Head of caudate nucleus (tissue), 42 donors: ENCODE measurements at regions not wholly inside any gene's neighbourhood (a gene's known extent, or its start where the extent isn't known, plus 50 kb on each side); places are given as distances from the start of the nearest gene placed in this dataset.
A peak's percentile ranks its signal among the peaks of the same experiment; 100 is the strongest.
"Not testable (repeated sequence)": the region's sequence is repeated elsewhere in the genome, so short reads cannot be mapped to it uniquely, and the experiment has no call there.

ENCODE experiments used
- DNase-seq, 42 donors: peaks; one replicate each; pipeline versions ENCODE4 v3.0.0 to v3.0.0-alpha.2; 2020 to 2021; ENCODE audit warnings: mixed read lengths in 7 of 42
- intact Hi-C: fragments of 100-400 bp; cut with DNase I; formaldehyde crosslinking; loops from one replicate; pipeline ENCODE4 v1.15.0; 2022

DNA sequence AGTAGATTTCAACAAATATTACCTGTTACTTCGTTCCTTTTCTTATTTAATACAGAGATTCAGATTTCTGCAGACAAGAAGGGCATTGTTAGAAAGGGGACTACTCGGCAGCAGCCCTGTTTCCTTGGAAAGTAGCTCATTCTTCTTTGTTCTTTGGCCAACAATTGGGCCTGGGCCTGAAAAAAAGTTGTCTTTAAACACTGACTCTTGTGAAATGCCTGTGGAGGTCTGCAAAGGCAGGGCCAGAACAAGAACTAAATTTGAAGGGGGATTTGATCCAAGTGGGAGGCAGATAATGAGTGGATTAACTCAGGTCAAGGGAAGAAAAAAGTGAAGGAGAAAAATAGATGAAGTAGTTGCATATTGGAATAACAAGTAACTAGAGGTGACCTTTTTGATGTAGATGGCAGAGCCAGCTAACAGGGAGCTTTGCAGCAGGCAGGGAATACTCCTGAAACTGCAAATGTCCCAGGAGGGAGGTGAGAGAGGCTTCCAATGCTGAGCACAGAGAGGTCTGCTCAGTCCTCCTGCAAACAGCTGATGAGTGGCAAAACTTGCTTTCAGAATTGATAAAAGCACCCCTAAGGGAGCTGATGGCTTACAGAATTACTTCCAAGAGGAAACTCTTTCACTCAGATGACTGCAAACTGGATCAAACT lies 393.2 kb upstream of the HS3ST1 start:
- intact Hi-C loops: no loop called here
- DNase-seq: peak in 1 of 42 donors; percentile 2

DNA sequence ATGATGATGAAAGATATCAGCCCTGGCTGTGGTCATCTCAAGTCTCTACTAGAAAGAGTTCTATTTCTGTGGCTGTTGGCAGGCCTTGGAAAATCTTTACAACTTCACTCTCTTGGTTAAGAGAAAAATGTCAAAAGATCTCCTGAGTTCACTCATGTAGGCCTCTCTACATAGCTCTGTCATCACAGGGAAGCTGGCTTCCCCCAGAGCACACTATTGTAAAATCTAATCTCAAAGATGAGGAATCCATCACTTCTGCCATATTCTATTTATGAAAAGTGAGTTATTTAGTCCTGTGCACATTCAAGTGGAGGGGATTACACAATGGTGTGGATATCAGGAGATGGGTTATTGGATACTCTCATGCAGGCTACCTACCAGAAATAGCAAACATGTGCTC lies 388.4 kb upstream of the HS3ST1 start:
- no peak for DNase-seq
- intact Hi-C loops: no loop called here

DNA sequence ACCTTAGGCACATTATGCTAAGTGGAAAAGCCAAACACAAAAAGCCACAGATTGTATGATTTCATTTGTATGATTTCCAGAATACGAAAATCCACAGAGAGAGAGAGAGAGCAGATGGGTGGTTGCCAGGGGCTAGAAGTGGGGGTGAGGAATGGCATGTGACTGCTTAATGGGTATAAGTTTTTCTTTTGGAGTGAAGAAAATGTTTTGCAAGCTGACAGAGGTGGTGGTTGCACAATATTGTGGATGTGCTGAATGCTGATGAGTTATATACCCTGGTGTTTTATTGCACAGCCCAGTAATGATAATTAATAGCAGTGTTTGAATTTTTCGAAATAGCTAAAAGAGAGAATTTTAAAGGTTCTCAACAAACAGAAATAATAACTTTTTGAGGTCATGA lies 386.1 kb upstream of the HS3ST1 start:
- intact Hi-C loops: no loop called here
- DNase-seq: no peak

DNA sequence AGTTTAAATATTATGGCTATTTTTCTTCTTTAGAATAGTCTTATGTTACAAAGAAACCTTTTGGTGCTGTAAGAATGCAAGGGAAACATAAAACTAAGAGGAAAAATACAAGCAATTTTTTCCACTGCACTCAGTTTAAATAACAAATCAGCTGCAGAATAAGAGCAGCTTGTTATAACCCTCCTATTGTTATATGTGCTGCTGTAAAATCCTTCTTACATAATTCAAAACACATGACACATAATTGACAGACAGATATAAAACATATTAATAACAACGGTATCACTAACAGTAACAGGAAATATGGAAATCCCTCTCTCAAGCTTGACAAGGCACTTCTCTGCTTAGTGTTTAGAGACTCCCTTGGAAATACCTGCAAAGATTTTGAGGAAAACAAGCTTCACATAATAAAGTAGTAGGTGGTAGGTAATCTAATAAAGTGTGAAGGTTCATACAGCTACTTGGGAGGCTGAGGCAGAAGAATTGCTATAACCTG lies 385.3 kb upstream of the HS3ST1 start:
- intact Hi-C loops: no loop called here
- no peak for DNase-seq

DNA sequence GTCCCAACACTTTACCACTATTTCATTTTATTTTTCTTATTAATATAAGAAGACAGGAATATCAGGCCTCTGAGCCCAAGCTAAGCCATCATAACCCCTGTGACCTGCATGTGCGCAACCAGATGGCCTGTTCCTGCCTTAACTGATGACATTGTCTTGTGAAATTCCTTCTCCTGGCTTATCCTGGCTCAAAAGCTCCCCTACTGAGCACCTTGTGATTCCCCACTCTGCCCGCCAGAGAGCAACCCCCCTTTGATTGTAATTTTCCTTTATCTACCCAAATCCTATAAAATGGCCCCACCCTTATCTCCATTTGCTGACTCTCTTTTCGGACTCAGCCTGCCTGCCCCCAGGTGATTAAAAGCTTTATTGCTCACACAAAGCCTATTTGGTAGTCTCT lies 382.8 kb upstream of the HS3ST1 start:
- intact Hi-C loops, DNase-seq: not testable (repeated sequence)

DNA sequence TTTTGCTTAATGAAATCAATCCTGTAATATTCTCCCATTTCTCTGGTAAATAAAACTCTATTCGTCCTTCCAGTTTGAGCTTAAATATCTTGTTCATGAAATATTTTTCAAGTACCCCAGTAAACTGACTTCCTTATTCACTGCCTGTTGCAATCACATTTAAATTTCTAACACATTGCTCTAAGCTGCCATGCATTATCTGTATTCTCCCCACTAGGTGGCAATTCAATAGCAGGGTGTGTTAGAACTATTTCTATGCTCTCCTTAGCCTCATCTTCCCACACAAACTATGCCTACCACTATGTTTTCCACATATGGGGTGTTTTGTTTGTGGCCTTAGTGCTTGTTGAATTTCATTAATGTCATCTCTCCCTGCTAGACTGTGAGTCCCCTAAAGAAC lies 377.1 kb upstream of the HS3ST1 start:
- intact Hi-C loops: no loop called here
- DNase-seq: peak in 4 of 42 donors; percentile 2 to 25 (median 14)

DNA sequence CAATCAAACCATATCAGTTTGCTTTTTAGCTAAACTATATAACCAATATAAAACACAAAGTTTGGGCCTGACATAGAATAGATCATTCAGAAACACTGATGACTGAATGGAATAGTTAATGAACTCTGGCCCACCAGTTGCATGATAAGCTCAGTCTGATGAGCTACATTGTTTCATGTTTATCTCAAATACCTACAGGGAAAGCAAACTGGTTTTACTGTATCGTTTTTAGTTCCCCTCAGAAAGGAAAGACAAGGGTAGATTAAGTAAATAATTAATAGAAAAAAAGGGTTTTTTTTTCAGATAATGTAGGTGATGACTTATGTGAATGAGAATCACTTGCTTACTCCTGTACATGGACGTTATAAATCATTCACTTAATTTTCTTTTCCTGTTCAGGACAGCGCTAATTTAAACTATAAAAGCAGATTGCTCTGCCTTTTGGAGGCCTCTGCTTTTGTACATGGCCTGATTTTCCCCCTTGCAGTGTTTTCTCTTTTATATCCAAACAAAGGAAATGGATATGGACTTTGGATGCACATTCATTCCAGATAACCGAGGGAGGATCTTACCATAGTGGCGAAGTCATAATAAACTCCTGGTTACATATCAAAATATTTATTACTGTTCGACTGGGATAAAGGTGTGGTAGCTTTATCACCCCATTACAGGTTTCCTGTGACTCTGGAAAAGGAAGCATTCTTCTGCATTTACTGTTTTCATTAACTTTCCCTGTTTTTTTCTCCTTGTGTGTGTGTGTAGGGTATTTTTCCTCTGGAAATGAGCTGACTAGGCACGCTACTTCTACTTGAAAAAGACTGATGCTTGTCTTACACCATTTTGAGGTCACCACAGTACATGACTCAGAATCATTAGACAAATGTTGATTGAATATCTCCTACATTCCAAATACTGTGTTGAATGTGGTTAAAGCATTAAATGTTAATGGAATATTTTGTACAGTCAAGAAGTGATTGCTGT lies 373.1 kb upstream of the HS3ST1 start:
- no peak for DNase-seq
- intact Hi-C loops: no loop called here

DNA sequence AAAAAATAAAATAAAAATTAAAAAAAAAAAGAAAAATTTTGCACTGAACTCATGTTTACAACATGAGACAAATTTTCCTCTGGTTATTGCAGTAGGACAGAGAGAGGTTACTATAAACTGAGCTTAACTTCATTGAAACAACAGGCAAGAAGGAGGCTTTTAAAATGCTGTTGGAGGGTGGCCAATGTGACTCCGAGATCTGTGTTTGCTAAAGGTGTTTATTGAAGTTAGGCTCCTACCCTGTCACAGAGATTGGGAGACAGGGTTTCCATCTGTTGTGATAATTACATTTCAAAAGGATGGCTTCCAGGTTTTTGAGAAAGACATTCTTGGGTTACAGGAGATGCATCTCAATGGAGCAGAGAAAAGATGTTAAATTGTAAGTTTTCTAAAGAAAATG lies 370.5 kb upstream of the HS3ST1 start:
- intact Hi-C loops: no loop called here
- no peak for DNase-seq

DNA sequence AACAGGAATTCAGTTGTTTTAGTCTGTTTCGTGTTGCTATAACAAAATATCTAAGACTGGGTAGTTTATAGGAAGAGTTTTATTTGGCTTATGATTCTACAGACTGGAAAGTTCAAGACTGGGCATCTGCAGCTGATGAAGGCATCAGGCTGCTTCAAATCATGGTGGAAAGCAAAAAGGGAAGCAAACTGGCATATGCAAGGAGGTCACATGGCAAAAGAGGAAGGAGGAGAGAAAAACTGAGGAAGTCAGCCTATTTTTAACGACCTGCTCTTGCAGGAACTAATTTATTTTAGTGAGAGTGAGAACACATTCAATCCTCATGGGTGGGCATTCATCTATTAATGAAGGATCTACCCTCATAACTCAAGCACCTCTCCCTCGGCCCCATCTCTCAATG lies 363.1 kb upstream of the HS3ST1 start:
- intact Hi-C loops: no loop called here
- no peak for DNase-seq

DNA sequence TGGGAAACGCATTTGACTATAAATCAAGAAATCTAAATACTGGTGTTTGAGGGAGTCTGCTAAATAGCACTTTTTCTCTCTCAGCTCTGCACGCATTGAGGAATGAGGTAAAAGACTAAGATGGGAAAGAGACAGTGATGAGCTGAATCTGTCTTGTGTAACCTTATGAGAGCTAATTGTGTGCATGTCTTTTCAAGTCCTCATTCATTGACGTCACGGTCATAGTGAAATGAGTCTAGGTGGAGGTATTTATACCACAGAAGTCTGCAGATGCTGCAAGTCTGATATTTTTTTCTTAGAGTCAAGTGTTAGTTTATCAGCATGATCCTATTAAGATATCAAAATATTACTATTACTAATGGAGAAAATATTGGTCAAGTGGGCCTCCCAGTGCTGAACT lies 361.5 kb upstream of the HS3ST1 start:
- DNase-seq: no peak
- intact Hi-C loops: no loop called here

DNA sequence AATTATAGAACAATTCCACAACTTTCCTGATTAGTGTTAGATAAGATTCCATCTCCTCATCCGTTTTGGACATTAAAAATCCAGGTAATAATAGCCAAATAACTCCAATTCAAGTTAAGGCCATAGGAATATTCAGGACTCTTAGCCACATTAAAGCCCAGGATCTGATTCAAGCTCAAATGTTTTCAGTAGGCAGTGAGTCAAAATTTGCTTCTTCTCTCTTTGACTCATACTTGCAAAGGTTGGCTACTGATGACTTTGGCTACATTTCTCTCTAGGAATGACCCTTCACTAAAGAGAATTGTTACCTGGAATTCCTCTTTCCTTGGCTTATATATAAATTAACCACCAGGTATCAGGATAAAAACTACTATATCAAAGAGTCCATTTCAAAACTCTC lies 354.9 kb upstream of the HS3ST1 start:
- no peak for DNase-seq
- intact Hi-C loops: no loop called here

DNA sequence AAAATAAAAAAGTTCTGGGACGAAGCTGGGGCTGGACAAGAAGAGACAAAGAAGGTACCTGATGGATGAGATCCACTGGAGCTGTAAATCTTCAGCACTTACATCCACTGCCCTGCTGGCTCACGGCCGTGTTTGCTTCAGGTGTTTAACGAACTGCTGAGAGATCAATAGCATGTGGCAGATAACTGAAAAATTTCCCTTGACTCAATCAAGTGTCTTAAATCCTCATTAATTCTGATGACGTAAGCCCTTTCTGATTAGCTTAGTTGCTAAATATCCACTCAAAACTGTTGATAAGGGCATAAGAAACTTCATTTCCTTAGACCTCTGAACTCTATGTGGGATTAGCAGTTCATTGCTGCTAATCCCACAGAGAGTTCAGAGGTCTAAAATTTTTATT lies 354.2 kb upstream of the HS3ST1 start:
- DNase-seq: no peak
- intact Hi-C loops: no loop called here

DNA sequence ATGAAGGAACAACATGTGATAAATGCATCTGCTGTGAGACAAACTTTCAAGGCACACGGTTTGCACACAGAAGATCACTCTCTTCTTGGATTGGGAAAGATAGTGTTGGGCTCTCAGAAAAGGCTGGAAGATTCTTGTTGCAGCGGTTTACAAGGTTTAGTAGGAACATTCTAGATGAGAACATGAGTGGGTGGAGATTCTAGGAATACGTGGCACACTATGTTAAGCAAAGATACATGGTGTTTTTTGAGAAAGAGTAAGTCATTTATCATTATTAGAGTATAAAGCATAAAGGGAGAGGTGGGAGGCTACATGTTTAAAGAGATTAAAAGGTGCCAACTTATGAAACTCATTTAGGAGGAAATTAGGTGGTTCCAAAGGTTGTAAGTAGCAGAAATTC lies 348.8 kb upstream of the HS3ST1 start:
- intact Hi-C loops: no loop called here
- peak in 15 of 42 donors; percentile 3 to 48 (median 28) for DNase-seq

DNA sequence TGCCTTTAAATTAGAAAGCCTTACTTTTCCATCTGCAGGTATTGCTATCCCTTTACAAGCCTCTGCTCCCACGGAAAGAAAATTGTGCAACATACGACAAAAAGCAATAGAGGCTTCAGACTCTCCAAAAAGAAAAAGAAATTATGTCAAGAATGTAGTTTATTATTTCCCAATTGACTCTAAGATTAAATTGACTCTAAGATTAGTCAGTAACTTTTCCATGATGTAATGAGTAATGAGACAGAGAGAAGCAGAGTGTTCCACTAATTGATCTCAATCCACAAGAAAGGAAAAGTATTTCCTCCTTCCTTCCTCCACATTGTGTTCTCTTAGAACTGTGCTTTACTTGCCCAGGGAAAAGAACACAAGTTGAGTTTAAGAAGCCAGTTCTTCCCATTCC lies 345.7 kb upstream of the HS3ST1 start:
- no peak for DNase-seq
- intact Hi-C loops: no loop called here

DNA sequence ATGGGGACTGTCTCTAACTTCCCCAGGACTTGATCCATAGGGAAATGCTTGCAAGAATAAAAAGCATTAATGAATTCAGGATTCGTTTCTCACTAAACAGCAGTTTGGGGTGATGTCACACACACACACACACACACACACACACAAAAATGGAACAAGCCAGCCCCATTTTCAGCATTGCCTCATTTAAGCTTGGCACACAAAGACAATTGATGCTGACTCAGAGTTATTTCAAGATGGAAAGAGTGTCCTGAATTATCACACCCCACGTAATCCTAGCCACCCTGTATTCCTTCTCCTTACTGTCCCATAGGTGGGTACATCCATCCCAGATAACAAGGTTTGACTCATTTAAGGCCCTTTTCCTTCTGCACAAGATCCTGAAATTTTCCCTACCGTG lies 345.1 kb upstream of the HS3ST1 start:
- DNase-seq: no peak
- intact Hi-C loops: no loop called here

DNA sequence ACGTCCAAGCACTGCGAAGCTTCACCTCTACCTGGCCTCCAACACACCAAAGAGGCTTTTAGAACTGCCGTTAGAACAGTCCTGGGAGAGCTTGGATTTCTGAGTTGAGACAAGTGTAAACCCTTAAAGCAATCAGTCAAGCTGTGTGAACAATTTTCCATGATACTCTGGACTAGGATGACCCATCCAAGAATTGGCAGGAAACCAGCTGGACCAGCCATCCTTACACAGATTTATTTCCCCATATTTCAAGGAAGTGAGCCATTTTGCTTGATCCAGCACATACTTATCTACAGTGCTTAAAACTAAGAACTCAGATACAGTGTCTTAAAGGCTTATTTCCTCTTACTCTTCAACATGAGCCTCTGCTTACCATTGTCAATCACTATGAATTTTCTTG lies 340.7 kb upstream of the HS3ST1 start:
- intact Hi-C loops: no loop called here
- no peak for DNase-seq

DNA sequence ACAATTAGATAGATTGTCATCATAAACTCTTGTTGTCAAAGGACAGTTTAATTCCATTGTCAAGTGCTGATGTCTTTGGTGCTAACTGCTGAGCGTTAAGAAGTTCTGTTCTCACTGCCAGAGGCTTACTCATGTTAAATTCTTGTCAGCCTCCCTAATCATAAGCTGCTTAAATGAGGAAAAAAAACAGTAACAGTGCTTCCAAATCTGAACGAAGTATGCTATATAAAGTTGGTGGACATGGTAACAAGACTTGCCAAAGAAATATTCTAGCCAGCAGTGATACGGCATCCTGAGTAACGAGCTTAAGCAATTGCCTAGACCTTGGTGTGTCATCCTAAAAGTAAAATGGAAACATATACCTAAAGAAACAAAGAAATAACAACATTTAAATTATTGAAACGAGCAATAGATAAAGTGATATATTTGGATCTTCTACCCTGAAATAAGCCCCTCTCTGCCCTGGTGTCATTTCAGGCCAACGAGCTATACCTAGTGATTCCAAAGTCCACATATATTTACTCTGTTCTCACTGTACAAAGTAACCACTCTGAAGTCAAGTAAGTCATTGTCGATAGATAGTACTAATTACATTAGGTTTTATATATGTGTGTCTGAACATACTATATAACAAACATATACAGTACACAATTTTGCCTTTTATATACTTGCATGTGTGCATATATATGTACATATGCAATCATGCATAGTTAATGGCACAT lies 339.7 kb upstream of the HS3ST1 start:
- no peak for DNase-seq
- intact Hi-C loops: no loop called here

DNA sequence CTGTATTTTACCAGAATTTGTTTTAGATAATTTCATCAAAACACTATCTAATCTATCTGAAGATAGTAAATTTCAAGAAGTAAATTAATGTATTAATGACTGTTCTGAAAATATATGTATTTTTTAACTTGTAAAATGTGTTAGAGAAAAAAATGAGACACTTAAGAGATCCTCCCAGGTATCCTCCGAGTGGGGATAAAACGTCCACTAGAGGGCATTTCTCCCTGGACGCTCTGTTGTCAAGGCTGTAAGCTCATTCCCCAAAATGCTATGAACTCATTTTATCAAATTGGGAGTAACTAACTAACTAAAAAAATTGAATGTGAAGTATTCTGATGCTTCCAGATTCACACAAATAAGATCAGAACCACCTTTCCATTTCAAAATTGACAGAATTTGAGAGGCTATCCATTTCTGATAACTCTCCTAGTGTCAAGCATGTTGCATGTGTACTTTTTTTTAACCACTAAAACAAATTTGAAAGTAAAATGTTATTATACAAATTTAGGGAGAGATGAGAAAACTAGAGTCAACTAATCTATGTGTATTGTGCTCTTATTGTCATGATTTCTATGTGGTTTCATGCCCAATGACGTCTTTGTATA lies 337.3 kb upstream of the HS3ST1 start:
- intact Hi-C loops: no loop called here
- DNase-seq: peak in 11 of 42 donors; percentile 6 to 56 (median 29)

DNA sequence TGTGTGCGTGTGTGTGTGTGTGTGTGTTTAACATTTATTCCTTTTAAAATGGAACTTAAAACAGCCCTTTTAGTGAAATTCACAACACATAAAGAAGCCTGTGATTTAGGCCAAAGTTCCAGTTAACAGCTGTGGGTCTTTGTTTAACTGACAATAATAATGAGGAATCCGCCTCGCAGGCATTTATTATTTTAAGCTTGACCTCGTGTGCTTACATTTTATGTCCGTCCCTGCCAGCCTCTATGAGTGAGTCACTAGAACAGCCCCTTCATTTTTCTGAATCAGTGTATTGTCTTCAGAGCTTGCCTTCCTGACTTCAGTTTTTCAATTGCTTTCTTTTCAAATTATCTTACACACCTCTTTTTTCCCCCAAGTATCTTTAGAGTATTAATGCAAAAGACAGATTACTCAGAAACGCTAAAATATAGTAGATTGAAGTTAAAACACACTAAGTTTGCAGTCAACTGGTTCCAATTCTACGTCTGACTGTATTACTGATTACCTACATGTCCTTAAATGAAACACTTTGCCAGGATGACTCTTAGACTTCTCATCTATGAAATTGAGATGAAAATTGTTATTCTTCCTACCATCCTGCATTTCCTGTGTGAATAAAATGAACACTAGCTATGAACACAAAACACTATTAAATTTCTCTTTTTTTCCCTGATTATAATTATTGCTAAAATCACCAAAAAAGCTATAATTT lies 319.6 kb upstream of the HS3ST1 start:
- intact Hi-C loops: no loop called here
- no peak for DNase-seq
